ENCODE measurements at regions not wholly inside any gene's neighbourhood (a gene's known extent, or its start where the extent isn't known, plus 50 kb on each side); places are given as distances from the start of the nearest gene placed in this dataset.

DNA sequence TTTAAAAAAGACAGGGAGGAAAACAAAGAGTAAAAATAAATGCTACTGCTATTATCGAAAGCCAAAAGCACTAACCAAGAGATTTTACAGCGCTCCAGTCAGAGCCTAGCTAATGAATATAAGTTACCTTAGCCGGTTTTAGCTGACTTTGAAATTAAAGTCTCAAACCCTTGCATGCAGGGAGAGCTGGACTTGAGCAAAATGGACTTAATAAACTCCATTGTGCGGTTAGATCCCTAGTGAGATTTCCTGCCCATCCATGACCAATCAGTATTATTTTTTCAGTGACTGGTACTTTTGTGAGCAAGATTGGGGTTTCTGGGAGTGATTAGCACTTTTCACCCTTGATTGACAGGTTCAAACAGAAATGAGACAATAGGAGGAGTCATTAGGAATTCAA lies 333.4 kb upstream of the ADGRL2 start:
- no peak overlapping the region for H3K4me2 ChIP-seq (replicated peaks; ENCODE audit: extremely low read depth, low read length, poor library complexity, severe bottlenecking)
- H4K20me1 ChIP-seq (ENCODE audit: insufficient read depth, low read length): no peaks in the 10 kb centered on the region
- no peaks in the 10 kb centered on the region for H3K9me3 ChIP-seq (replicated peaks in 1 of 2; ENCODE audit: control insufficient read depth in 1 of 2, insufficient read depth in 1 of 2, low read length in 2 of 2)
- H3K9ac ChIP-seq (ENCODE audit: insufficient read depth, low read length, poor library complexity, severe bottlenecking): no peak overlapping the region
- H2AFZ ChIP-seq (ENCODE audit: insufficient read depth, low read depth, low read length, poor library complexity, severe bottlenecking): no peak overlapping the region
- Mint-ChIP-seq H3K9me3 (no peaks in the 10 kb centered on the region), H3K27me3 (ENCODE audit: low read depth in 3 of 3) (peaks cover 0 to 1% (median 0%) of the 10 kb centered on the region in 3 donors), H3K4me1 (peaks cover 12% of the 10 kb centered on the region), H3K36me3 (no peaks in the 10 kb centered on the region), H3K4me3 (no peak overlapping the region), H3K27ac (no peak overlapping the region)
- no peaks in the 10 kb centered on the region for H3K79me2 ChIP-seq (ENCODE audit: insufficient read depth, low read length)
- H3K4me1 ChIP-seq (ENCODE audit: control insufficient read depth in 1 of 2, insufficient read depth in 2 of 2, low read length in 2 of 2): peaks cover 5 to 16% of the 10 kb centered on the region in 2 donors
- TF ChIP-seq, protein P1, sequence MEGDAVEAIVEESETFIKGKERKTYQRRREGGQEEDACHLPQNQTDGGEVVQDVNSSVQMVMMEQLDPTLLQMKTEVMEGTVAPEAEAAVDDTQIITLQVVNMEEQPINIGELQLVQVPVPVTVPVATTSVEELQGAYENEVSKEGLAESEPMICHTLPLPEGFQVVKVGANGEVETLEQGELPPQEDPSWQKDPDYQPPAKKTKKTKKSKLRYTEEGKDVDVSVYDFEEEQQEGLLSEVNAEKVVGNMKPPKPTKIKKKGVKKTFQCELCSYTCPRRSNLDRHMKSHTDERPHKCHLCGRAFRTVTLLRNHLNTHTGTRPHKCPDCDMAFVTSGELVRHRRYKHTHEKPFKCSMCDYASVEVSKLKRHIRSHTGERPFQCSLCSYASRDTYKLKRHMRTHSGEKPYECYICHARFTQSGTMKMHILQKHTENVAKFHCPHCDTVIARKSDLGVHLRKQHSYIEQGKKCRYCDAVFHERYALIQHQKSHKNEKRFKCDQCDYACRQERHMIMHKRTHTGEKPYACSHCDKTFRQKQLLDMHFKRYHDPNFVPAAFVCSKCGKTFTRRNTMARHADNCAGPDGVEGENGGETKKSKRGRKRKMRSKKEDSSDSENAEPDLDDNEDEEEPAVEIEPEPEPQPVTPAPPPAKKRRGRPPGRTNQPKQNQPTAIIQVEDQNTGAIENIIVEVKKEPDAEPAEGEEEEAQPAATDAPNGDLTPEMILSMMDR (IDR thresholded peaks at IDR 0.05): no peak
- H3K4me3 ChIP-seq (replicated peaks in 1 of 3; ENCODE audit: low read depth in 2 of 3, low read length in 3 of 3): no peak overlapping the region
- H3K36me3 ChIP-seq (replicated peaks in 1 of 2; ENCODE audit: control insufficient read depth in 1 of 2, insufficient read depth in 2 of 2, low read length in 2 of 2): no peaks in the 10 kb centered on the region
- H3K27me3 ChIP-seq (ENCODE audit: control insufficient read depth in 2 of 2, insufficient read depth in 2 of 2, low read length in 2 of 2): no peaks in the 10 kb centered on the region
- H3K27ac ChIP-seq (ENCODE audit: low read depth in 1 of 2, low read length in 2 of 2): no peak overlapping the region
- intact Hi-C loops (cut with micrococcal nuclease): no loop called here
- DNase-seq: no peak
- WGBS (ENCODE audit: insufficient coverage): 100% methylated on average over 2 of the region's 4 CpGs

- Mint-ChIP-seq H3K4me3 (no peak overlapping the region), H3K9me3 (peaks cover 0 to 2% (median 0%) of the 10 kb centered on the region in 7 donors), H3K36me3 (no peaks in the 10 kb centered on the region), H3K4me1 (peaks cover 12% of the 10 kb centered on the region), H3K27ac (no peak overlapping the region), H3K27me3 (ENCODE audit: low read depth in 3 of 3) (peaks cover 0 to 1% (median 0%) of the 10 kb centered on the region in 3 donors)
- Histone ChIP-seq H3K79me2 (ENCODE audit: insufficient read depth, low read length) (no peaks in the 10 kb centered on the region), H3K4me2 (replicated peaks; ENCODE audit: extremely low read depth, low read length, poor library complexity, severe bottlenecking) (no peak overlapping the region), H4K20me1 (ENCODE audit: insufficient read depth, low read length) (no peaks in the 10 kb centered on the region), H3K4me1 (ENCODE audit: control insufficient read depth in 1 of 2, insufficient read depth in 2 of 2, low read length in 2 of 2) (peaks cover 5 to 16% of the 10 kb centered on the region in 2 donors), H3K4me3 (replicated peaks in 1 of 3; ENCODE audit: low read depth in 2 of 3, low read length in 3 of 3) (no peak overlapping the region), H3K36me3 (replicated peaks in 1 of 2; ENCODE audit: control insufficient read depth in 1 of 2, insufficient read depth in 2 of 2, low read length in 2 of 2) (no peaks in the 10 kb centered on the region), H3K9ac (ENCODE audit: insufficient read depth, low read length, poor library complexity, severe bottlenecking) (no peak overlapping the region), H3K27ac (ENCODE audit: low read depth in 1 of 2, low read length in 2 of 2) (no peak overlapping the region), H3K9me3 (replicated peaks in 1 of 2; ENCODE audit: control insufficient read depth in 1 of 2, insufficient read depth in 1 of 2, low read length in 2 of 2) (no peaks in the 10 kb centered on the region), H2AFZ (ENCODE audit: insufficient read depth, low read depth, low read length, poor library complexity, severe bottlenecking) (no peak overlapping the region), H3K27me3 (ENCODE audit: control insufficient read depth in 2 of 2, insufficient read depth in 2 of 2, low read length in 2 of 2) (no peaks in the 10 kb centered on the region)
- intact Hi-C loops (cut with micrococcal nuclease): no loop called here
- WGBS (ENCODE audit: insufficient coverage): no CpG with 5 or more reads among the region's 4 CpGs
- TF ChIP-seq, protein P1 (IDR thresholded peaks at IDR 0.05): no peak
- no peak for DNase-seq
Observed at GRCh38 chr1:81466961-81467360, 333.8 kb upstream of the ADGRL2 start.
